Bronchial epithelial cell (primary cell): ENCODE measurements at regions not wholly inside any gene's neighbourhood (a gene's known extent, or its start where the extent isn't known, plus 50 kb on each side); places are given as distances from the start of the nearest gene placed in this dataset.

Experiments
- DNase-seq: peaks from one replicate; pipeline ENCODE4 v3.0.0-alpha.2; 2010; ENCODE audit warnings: low read depth
- FAIRE-seq: peaks from 2 replicates; lab custom pipeline; 2011; peaks lifted over from hg19 to GRCh38; lab: Jason Lieb, UNC
- H3K27me3 ChIP-seq: 2 replicates; pipeline ENCODE4 v1.5.1; 2011; ENCODE audit warnings: low read length; ENCODE audit not compliant: control insufficient read depth, insufficient read depth
- H3K36me3 ChIP-seq: 2 replicates; pipeline ENCODE4 v1.5.1; 2011; ENCODE audit warnings: low read length; ENCODE audit not compliant: control insufficient read depth, insufficient read depth
- H3K4me3 ChIP-seq: 2 replicates; pipeline ENCODE4 v1.5.1; 2011; ENCODE audit warnings: mild to moderate bottlenecking, low read depth, low read length, control low read depth
- CTCF ChIP-seq: IDR thresholded peaks from 2 replicates; pipeline ENCODE4 v1.5.1; 2011; ENCODE audit warnings: mild to moderate bottlenecking, moderate library complexity, low read length, control low read depth, inconsistent platforms; ENCODE audit not compliant: insufficient read depth, severe bottlenecking

GRCh38 chr9:72424131-72424530, 59.1 kb upstream of the ZFAND5 start:
- no peaks in the 10 kb centered on the region for H3K36me3 ChIP-seq
- no peak for FAIRE-seq
- TF ChIP-seq CTCF, result no peak
- DNase-seq, result no peak
- no peak overlapping the region for H3K4me3 ChIP-seq
- H3K27me3 ChIP-seq, result no peaks in the 10 kb centered on the region

GRCh38 chr9:72422214-72422613, 57.2 kb upstream of the ZFAND5 start:
- no peak for FAIRE-seq

GRCh38 chr9:72420783-72421182, 55.8 kb upstream of the ZFAND5 start:
- H3K4me3 ChIP-seq, result no peak overlapping the region
- no peaks in the 10 kb centered on the region for H3K36me3 ChIP-seq
- no peaks in the 10 kb centered on the region for H3K27me3 ChIP-seq
- FAIRE-seq (no peak), DNase-seq (no peak)
- no peak for TF ChIP-seq CTCF

More at GRCh38 chr9:72422214-72422613, 57.2 kb upstream of the ZFAND5 start:
- Histone ChIP-seq H3K4me3 (no peak overlapping the region), H3K36me3 (no peaks in the 10 kb centered on the region), H3K27me3 (no peaks in the 10 kb centered on the region)
- TF ChIP-seq CTCF, result no peak
- DNase-seq, result no peak

- no peak for FAIRE-seq
- H3K36me3 ChIP-seq, result no peaks in the 10 kb centered on the region
- H3K27me3 ChIP-seq, result no peaks in the 10 kb centered on the region
- no peak for DNase-seq
- TF ChIP-seq CTCF, result no peak
- H3K4me3 ChIP-seq, result no peak overlapping the region
These were observed 50.9 kb upstream of the ZFAND5 start for GRCh38 chr9:72415948-72416347.

- no peak for DNase-seq
- H3K4me3 ChIP-seq, result no peak overlapping the region
- no peaks in the 10 kb centered on the region for H3K27me3 ChIP-seq
- H3K36me3 ChIP-seq, result no peaks in the 10 kb centered on the region
- TF ChIP-seq CTCF, result no peak
- FAIRE-seq, result no peak
These were observed 50.2 kb upstream of the ZFAND5 start for GRCh38 chr9:72415163-72415562.
